Gastrocnemius medialis (tissue), 4 donors: ENCODE measurements at regions not wholly inside any gene's neighbourhood (a gene's known extent, or its start where the extent isn't known, plus 50 kb on each side); places are given as distances from the start of the nearest gene placed in this dataset.

Experiments
- CTCF ChIP-seq, 5 experiments: fragments of 450-650 bp in 3 of 5; fragments of 200-600 bp in 2 of 5; sonication (generic) in 2 of 5; IDR thresholded peaks in 4 of 5; conservative IDR thresholded peaks in 1 of 5; 1 replicate in 4 of 5; 2 replicates in 1 of 5; pipeline ENCODE4 v1.5.1; 2016 to 2019; ENCODE audit warnings: antibody characterized with exemption in 5 of 5, mild to moderate bottlenecking in 3 of 5, moderate library complexity in 3 of 5
- POLR2A ChIP-seq, 2 donors: fragments of 450-650 bp; IDR thresholded peaks; one replicate each; pipeline ENCODE4 v1.6.1; 2017; ENCODE audit warnings: antibody characterized with exemption in 2 of 2, mild to moderate bottlenecking in 2 of 2, moderate library complexity in 2 of 2

GRCh38 chr1:189313488-189313887 is 1164.2 kb downstream of the BRINP3 start:
- TF ChIP-seq CTCF (IDR thresholded peaks at IDR 0.05 in 4 of 5, conservative IDR thresholded peaks at IDR 0.05 in 1 of 5) (no peak), POLR2A (IDR thresholded peaks at IDR 0.05) (no peak)
